GM12874 (cell line): ENCODE measurements at regions not wholly inside any gene's neighbourhood (a gene's known extent, or its start where the extent isn't known, plus 50 kb on each side); places are given as distances from the start of the nearest gene placed in this dataset.

Experiments used
- TF ChIP-seq, protein P1 (sequence below): IDR thresholded peaks from 2 replicates; pipeline ENCODE4 v1.5.1; 2011; ENCODE audit warnings: low read depth, mild to moderate bottlenecking, control low read depth, low read length, moderate library complexity; ENCODE audit not compliant: insufficient read depth

DNA sequence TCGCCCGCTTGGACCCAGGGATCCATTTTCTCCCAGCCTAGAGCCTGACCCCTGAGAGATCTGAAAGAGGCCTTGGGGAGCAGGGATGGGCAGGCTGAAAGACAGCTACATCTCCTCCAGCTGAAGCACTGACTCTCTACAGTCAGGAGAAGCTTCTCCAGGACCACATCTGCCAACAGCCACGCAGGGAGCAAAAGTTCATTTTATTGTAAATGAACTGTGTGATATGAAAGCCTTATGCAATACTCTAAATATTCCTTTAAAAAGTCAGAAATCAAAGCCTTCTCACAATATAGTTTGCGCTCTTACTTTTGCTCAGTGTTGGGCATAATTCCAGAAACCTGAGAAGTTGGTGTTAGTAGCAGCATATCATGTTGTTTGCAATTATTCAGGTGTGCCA, 428.9 kb upstream of the RAB6C start:
- TF ChIP-seq, protein P1, sequence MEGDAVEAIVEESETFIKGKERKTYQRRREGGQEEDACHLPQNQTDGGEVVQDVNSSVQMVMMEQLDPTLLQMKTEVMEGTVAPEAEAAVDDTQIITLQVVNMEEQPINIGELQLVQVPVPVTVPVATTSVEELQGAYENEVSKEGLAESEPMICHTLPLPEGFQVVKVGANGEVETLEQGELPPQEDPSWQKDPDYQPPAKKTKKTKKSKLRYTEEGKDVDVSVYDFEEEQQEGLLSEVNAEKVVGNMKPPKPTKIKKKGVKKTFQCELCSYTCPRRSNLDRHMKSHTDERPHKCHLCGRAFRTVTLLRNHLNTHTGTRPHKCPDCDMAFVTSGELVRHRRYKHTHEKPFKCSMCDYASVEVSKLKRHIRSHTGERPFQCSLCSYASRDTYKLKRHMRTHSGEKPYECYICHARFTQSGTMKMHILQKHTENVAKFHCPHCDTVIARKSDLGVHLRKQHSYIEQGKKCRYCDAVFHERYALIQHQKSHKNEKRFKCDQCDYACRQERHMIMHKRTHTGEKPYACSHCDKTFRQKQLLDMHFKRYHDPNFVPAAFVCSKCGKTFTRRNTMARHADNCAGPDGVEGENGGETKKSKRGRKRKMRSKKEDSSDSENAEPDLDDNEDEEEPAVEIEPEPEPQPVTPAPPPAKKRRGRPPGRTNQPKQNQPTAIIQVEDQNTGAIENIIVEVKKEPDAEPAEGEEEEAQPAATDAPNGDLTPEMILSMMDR, result no peak

DNA sequence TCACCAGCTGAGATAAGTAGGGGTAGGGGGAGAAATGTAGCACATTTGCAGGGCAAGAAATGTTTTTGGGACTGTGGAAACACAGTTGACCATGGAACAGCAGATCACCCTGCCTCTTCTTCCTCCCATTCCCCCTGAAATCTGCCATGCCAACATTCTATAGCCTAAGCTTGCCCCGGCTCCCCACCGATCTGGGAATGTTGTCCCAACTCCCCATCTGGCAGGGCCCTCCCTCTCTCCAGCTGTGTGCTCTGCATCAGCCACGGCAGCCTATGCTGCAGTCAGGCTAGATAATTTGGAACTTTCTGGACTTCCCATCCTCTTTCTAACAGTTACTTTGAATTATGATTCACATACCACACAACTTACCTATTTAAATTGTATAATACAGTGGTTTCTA, 425.1 kb upstream of the RAB6C start:
- TF ChIP-seq, protein P1, result no peak

DNA sequence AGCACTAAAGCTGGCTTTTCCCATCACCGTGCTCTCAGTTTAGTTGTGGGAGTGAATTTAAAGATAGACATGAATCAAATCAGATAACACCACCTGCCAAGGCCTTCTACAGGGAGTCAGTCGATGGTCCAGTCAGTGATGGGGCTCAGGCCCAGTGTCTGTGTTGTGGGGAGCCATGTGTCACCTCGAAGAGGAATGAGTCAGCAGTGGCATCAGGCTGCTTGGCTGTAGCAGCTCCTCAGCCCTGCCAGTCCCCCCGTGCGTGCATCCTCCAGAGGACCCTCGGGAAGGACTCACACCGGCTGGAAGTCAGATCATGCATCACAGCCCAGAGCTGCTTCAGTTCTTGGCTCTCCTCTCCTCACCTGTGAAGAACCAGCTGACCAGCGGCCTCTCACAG, 420.4 kb upstream of the RAB6C start:
- TF ChIP-seq, protein P1, result no peak

DNA sequence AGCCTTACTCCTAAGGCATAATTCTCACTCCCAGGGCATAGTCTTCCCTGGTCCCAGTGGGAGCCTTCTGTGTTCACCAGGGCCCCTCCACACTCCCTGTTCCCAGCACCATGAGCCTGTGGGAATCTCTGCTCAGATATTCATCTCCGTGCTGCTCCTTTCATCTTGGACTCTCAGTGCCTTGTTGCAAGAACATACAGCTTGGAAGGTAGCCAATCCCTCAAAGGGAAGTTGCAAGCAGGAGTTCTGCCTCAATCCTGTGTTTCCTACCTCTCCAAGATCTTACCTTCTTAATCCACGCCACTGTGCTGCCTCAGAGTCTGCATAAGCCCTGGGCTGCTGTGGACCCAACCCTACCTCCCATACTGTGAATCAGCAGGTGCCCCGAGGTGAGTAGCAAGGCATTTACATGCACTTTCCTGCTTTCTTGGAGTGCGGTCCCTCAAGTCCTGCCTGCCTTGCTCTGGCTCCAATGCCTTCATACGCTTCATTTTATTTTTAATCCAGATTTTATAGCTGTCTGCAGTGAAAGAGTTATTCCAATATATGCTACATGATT, 413.8 kb upstream of the RAB6C start:
- TF ChIP-seq, protein P1, result no peak

DNA sequence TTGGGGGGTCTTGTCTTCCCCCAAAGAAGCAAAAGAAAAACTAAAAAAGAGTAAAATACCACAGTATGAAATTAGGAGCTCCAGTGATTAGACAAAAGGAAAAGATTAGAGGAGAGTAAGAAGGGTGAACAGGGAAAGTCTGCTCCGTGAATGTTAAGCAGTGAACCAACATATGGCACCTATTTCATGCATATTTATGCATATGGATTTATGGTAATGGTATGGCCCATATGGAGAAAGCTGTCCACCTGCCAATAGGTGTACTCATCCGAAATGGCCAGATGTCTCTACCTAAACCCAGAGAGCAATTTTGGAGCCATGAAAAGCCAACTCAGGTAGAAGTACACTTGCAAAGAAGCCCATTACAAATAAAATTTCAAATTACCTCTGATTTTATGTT, 404.0 kb upstream of the RAB6C start:
- TF ChIP-seq, protein P1, result no peak

DNA sequence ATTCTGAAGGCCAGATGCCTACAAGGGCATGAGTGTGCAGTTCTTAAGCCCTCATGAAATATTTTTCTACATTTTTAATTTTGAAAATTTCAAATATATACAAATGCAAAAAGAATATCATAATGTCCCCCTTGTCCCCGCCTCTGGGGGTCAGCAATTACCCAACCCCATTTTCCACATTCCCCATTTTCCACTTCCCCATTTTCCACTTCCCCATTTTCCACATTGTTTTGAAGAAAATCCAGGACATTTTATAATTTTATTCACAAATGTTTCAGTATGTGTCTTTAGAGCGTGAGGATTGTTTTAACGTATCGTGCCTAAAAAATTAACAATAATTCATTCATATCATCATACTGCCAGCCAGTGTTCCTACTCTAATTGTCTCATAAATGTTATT, 403.6 kb upstream of the RAB6C start:
- TF ChIP-seq, protein P1, result no peak

DNA sequence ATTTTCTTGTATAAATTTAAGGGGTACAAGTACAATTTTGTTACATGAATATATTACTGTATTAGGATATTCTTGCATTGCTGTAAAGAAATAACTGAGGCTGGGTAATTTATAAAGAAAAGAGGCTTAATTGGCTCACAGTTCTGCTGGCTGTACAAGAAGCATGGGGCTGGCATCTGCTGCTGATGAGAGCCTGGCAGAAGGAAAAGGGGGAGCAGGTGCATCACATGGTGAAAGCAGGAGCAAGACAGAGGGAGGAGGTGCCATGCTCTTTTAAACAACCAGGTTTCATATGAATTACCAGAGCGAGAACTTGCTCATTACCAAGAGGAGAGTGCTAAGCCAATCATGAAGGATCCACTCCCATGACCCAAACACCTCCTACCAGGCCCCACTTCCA, 399.5 kb upstream of the RAB6C start:
- TF ChIP-seq, protein P1, result no peak
